ENCODE measurements at regions not wholly inside any gene's neighbourhood (a gene's known extent, or its start where the extent isn't known, plus 50 kb on each side); places are given as distances from the start of the nearest gene placed in this dataset.

GRCh38 chr2:5990086-5990485 is 297.9 kb downstream of the SOX11 start:
- DNase-seq, result no peak
- Histone ChIP-seq H3K36me3 (no peaks in the 10 kb centered on the region), H3K27me3 (no peaks in the 10 kb centered on the region), H3K27ac (no peak overlapping the region), H3K4me1 (no peaks in the 10 kb centered on the region), H3K9me3 (no peaks in the 10 kb centered on the region), H3K9ac (ENCODE audit: low read depth in 2 of 2, low read length in 2 of 2) (no peak overlapping the region), H3K4me3 (no peak overlapping the region)
- intact Hi-C loops (cut with DNase I), result no loop called here
- no peak for TF ChIP-seq CTCF (IDR thresholded peaks at IDR 0.05)

- Histone ChIP-seq H3K27ac (no peak overlapping the region), H3K4me1 (no peaks in the 10 kb centered on the region), H3K9ac (ENCODE audit: low read depth in 2 of 2, low read length in 2 of 2) (no peak overlapping the region), H3K9me3 (no peaks in the 10 kb centered on the region), H3K4me3 (no peak overlapping the region), H3K27me3 (no peaks in the 10 kb centered on the region), H3K36me3 (no peaks in the 10 kb centered on the region)
- intact Hi-C loops (cut with DNase I), result no loop called here
- no peak for DNase-seq
- TF ChIP-seq CTCF (IDR thresholded peaks at IDR 0.05), result no peak
Measured at GRCh38 chr2:5991305-5991968, 299.3 kb downstream of the SOX11 start.

GRCh38 chr2:5995832-5996231 is 303.6 kb downstream of the SOX11 start:
- DNase-seq, result no peak
- Histone ChIP-seq H3K9me3 (no peaks in the 10 kb centered on the region), H3K27ac (no peak overlapping the region), H3K9ac (ENCODE audit: low read depth in 2 of 2, low read length in 2 of 2) (no peak overlapping the region), H3K36me3 (no peaks in the 10 kb centered on the region), H3K4me1 (no peaks in the 10 kb centered on the region), H3K4me3 (no peak overlapping the region), H3K27me3 (no peaks in the 10 kb centered on the region)
- intact Hi-C loops (cut with DNase I), result no loop called here
- no peak for TF ChIP-seq CTCF (IDR thresholded peaks at IDR 0.05)

GRCh38 chr2:6008186-6008585 is 316.0 kb downstream of the SOX11 start:
- no peaks in the 10 kb centered on the region for H3K9me3 ChIP-seq
- TF ChIP-seq CTCF (IDR thresholded peaks at IDR 0.05), result no peak
- DNase-seq, result no peak
- H3K4me3 ChIP-seq, result no peak overlapping the region
- H3K4me1 ChIP-seq, result no peaks in the 10 kb centered on the region
- intact Hi-C loops (cut with DNase I), result no loop called here
- H3K36me3 ChIP-seq, result no peaks in the 10 kb centered on the region
- no peak overlapping the region for H3K27ac ChIP-seq
- H3K27me3 ChIP-seq, result no peaks in the 10 kb centered on the region
- H3K9ac ChIP-seq (ENCODE audit: low read depth in 2 of 2, low read length in 2 of 2), result no peak overlapping the region

GRCh38 chr2:6008726-6009125 is 316.5 kb downstream of the SOX11 start:
- no peak overlapping the region for H3K9ac ChIP-seq (ENCODE audit: low read depth in 2 of 2, low read length in 2 of 2)
- TF ChIP-seq CTCF (IDR thresholded peaks at IDR 0.05), result no peak
- no peak overlapping the region for H3K4me3 ChIP-seq
- no peaks in the 10 kb centered on the region for H3K27me3 ChIP-seq
- no peaks in the 10 kb centered on the region for H3K4me1 ChIP-seq
- intact Hi-C loops (cut with DNase I), result no loop called here
- no peak overlapping the region for H3K27ac ChIP-seq
- DNase-seq, result no peak
- H3K9me3 ChIP-seq, result no peaks in the 10 kb centered on the region
- H3K36me3 ChIP-seq, result no peaks in the 10 kb centered on the region
